ENCODE measurements at regions not wholly inside any gene's neighbourhood (a gene's known extent, or its start where the extent isn't known, plus 50 kb on each side); places are given as distances from the start of the nearest gene placed in this dataset.
A peak's percentile ranks its signal among the peaks of the same experiment; 100 is the strongest.
"Not testable (repeated sequence)": the region's sequence is repeated elsewhere in the genome, so short reads cannot be mapped to it uniquely, and the experiment has no call there.

- Mint-ChIP-seq H3K4me1 (peaks cover 9% of the 10 kb centered on the region), H3K9me3 (peaks cover 17% of the 10 kb centered on the region), H3K27ac (no peak overlapping the region)
Observed at GRCh38 chr14:89743828-89744227, 210.7 kb downstream of the EFCAB11 start.

GRCh38 chr14:89740241-89740640 lies 214.3 kb downstream of the EFCAB11 start:
- Mint-ChIP-seq H3K9me3 (peaks cover 3% of the 10 kb centered on the region), H3K27ac (no peak overlapping the region), H3K4me3 (no peak overlapping the region), H3K4me1 (peaks cover 6% of the 10 kb centered on the region), H3K36me3 (peaks cover 2% of the 10 kb centered on the region), H3K27me3 (no peaks in the 10 kb centered on the region)
- DNase-seq = no peak

More at GRCh38 chr14:89743828-89744227, 210.7 kb downstream of the EFCAB11 start:
- Mint-ChIP-seq H3K4me3 (no peak overlapping the region), H3K27me3 (no peaks in the 10 kb centered on the region), H3K36me3 (peaks cover 6% of the 10 kb centered on the region)
- no peak for DNase-seq

GRCh38 chr14:89736881-89737280 lies 217.6 kb downstream of the EFCAB11 start:
- H3K36me3 Mint-ChIP-seq = peaks cover 1% of the 10 kb centered on the region
- DNase-seq = no peak

DNA sequence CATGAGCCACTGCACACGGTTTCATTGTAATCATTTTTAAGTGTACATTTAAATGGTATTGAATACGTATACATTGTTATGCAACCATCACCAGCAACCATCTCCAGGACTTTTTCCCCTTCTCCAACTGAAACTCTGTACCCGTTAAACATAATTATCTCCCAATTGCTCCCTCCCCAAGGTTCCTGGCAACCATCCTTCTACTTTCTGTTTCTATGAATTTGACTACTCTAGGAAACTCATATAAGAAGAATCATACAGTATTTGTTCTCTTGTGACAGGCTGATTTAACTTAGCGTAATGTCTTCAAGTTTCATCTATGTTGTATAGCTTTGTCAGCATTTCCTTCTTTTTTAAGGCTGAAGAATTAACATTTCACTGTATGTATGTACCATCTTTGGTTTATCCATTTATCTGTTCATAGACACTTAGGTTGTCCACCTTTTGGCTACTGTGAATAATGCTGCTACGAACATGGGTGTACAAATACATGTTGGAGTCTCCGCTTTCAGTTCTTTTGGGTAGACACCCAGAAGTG lies 223.1 kb downstream of the EFCAB11 start:
- H3K27ac Mint-ChIP-seq = no peak overlapping the region
- no peak overlapping the region for H3K4me3 Mint-ChIP-seq
- no peaks in the 10 kb centered on the region for H3K27me3 Mint-ChIP-seq
- peaks cover 15% of the 10 kb centered on the region for H3K4me1 Mint-ChIP-seq
- H3K9me3 Mint-ChIP-seq = peaks cover 10% of the 10 kb centered on the region
- DNase-seq = no peak
- peaks cover 4% of the 10 kb centered on the region for H3K36me3 Mint-ChIP-seq

More at GRCh38 chr14:89736881-89737280, 217.6 kb downstream of the EFCAB11 start:
- Mint-ChIP-seq H3K4me1 (no peaks in the 10 kb centered on the region), H3K27me3 (no peaks in the 10 kb centered on the region), H3K27ac (no peak overlapping the region), H3K4me3 (no peak overlapping the region), H3K9me3 (peaks cover 10% of the 10 kb centered on the region)

DNA sequence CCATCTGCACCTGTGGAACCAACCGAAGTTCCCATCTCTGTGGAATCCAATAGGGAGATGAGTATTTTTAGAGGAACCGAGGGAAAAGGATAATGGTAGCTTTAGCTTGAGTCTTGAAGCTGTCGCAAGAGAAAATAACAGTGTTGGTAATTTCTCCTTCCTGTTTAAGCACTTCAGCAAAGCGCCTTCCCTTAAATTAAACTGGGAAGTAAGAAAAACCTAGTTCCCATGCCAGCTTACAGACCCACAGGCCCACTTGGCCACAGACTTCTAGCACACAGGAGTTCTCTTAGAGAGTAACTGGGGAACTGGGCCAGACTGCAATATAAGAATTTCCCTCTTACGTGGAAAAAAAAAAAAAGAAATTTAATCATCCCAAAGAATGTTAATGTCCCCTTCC lies 223.8 kb downstream of the EFCAB11 start:
- no peak overlapping the region for H3K4me3 Mint-ChIP-seq
- peaks cover 8% of the 10 kb centered on the region for H3K36me3 Mint-ChIP-seq
- H3K9me3 Mint-ChIP-seq = peaks cover 10% of the 10 kb centered on the region
- DNase-seq = no peak
- no peak overlapping the region for H3K27ac Mint-ChIP-seq
- H3K4me1 Mint-ChIP-seq = peaks cover 23% of the 10 kb centered on the region
- H3K27me3 Mint-ChIP-seq = no peaks in the 10 kb centered on the region

GRCh38 chr14:89728964-89729363 lies 225.6 kb downstream of the EFCAB11 start:
- Mint-ChIP-seq H3K36me3 (peaks cover 9% of the 10 kb centered on the region), H3K4me1 (peaks cover 39% of the 10 kb centered on the region), H3K27ac (no peak overlapping the region), H3K4me3 (no peak overlapping the region), H3K9me3 (peaks cover 9% of the 10 kb centered on the region), H3K27me3 (no peaks in the 10 kb centered on the region)
- DNase-seq = no peak

- not testable (repeated sequence) for H3K9me3 Mint-ChIP-seq, H3K27me3 Mint-ChIP-seq, DNase-seq
- Mint-ChIP-seq H3K36me3 (peaks cover 17% of the 10 kb centered on the region), H3K4me1 (peaks cover 62% of the 10 kb centered on the region), H3K27ac (peak overlapping the region; percentile 81), H3K4me3 (peak overlapping the region; percentile 38)
Observed at GRCh38 chr14:89726226-89726625, 228.3 kb downstream of the EFCAB11 start.

DNA sequence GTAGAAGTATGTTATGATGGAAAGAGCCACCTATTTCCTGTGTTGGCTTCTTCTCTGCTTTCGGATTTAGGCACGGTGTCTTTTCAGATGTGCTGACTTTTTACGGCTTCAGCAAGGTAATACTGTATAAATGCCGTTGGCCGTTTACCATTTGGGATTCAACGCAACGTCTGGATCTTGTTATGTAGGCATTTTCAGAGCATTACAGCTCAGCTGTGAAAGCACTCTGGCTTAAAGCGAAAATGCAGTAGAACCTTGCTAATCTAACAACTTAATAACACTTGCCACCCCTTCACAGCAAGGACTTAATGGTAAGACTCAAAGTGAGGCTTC lies 229.9 kb downstream of the EFCAB11 start:
- Mint-ChIP-seq H3K4me3 (peak overlapping the region; percentile 83), H3K9me3 (peaks cover 14% of the 10 kb centered on the region), H3K27ac (peak overlapping the region; percentile 98), H3K27me3 (no peaks in the 10 kb centered on the region), H3K36me3 (peaks cover 23% of the 10 kb centered on the region), H3K4me1 (peaks cover 75% of the 10 kb centered on the region)
- DNase-seq = no peak

DNA sequence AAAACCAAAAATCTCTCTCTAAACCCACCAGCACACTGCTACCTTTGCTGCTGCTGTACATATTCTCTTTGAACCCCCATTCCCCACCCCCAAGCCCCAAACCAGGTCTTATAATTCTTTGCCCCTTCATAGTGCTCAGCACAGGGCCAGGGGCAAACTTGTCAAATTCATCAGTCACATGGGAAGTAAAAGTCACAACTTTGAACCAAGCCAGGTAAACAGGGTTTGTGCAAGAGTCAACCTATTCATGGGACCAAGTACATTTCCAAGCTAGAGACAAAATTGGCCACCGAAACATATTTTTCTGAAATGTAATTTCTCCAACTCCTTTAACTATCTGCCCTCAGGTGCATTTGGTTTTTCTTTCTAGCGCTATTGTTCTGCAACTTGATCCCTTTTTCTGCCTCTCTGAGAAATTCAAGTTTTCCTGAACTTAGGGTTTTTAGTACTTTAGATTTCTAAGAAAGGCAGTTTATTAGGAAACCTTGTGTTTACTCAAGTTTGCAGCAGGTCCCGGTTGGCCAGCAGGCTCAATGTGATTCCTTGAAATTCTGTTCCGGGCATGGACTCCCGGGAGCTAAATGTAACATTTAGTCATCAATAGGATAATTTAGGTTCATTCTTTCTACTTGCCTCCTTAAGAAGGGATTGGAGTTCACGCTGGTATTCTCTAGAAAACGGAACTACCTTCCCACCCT lies 230.5 kb downstream of the EFCAB11 start:
- no peaks in the 10 kb centered on the region for H3K27me3 Mint-ChIP-seq
- peak overlapping the region; percentile 98 for H3K27ac Mint-ChIP-seq
- H3K4me3 Mint-ChIP-seq = peak overlapping the region; percentile 83
- peaks cover 16% of the 10 kb centered on the region for H3K9me3 Mint-ChIP-seq
- no peak for DNase-seq
- peaks cover 25% of the 10 kb centered on the region for H3K36me3 Mint-ChIP-seq
- peaks cover 79% of the 10 kb centered on the region for H3K4me1 Mint-ChIP-seq

- DNase-seq = no peak
- Mint-ChIP-seq H3K27ac (peak overlapping the region; percentile 92), H3K27me3 (no peaks in the 10 kb centered on the region), H3K36me3 (peaks cover 27% of the 10 kb centered on the region), H3K4me1 (peaks cover 73% of the 10 kb centered on the region), H3K4me3 (no peak overlapping the region), H3K9me3 (peaks cover 21% of the 10 kb centered on the region)
Observed at GRCh38 chr14:89721956-89722355, 232.6 kb downstream of the EFCAB11 start.

GRCh38 chr14:89720741-89721729 lies 233.5 kb downstream of the EFCAB11 start:
- peak overlapping the region; percentile 92 for H3K27ac Mint-ChIP-seq
- DNase-seq = peak; percentile 61
- peaks cover 25% of the 10 kb centered on the region for H3K36me3 Mint-ChIP-seq
- no peaks in the 10 kb centered on the region for H3K27me3 Mint-ChIP-seq
- peaks cover 22% of the 10 kb centered on the region for H3K9me3 Mint-ChIP-seq
- peak overlapping the region; percentile 61 for H3K4me3 Mint-ChIP-seq
- peaks cover 65% of the 10 kb centered on the region for H3K4me1 Mint-ChIP-seq

- H3K36me3 Mint-ChIP-seq = peaks cover 23% of the 10 kb centered on the region
- peak overlapping the region; percentile 61 for H3K4me3 Mint-ChIP-seq
- peaks cover 25% of the 10 kb centered on the region for H3K9me3 Mint-ChIP-seq
- H3K27me3 Mint-ChIP-seq = no peaks in the 10 kb centered on the region
- no peak for DNase-seq
- peak overlapping the region; percentile 92 for H3K27ac Mint-ChIP-seq
- peaks cover 62% of the 10 kb centered on the region for H3K4me1 Mint-ChIP-seq
Observed at GRCh38 chr14:89720076-89720687, 234.3 kb downstream of the EFCAB11 start.

DNA sequence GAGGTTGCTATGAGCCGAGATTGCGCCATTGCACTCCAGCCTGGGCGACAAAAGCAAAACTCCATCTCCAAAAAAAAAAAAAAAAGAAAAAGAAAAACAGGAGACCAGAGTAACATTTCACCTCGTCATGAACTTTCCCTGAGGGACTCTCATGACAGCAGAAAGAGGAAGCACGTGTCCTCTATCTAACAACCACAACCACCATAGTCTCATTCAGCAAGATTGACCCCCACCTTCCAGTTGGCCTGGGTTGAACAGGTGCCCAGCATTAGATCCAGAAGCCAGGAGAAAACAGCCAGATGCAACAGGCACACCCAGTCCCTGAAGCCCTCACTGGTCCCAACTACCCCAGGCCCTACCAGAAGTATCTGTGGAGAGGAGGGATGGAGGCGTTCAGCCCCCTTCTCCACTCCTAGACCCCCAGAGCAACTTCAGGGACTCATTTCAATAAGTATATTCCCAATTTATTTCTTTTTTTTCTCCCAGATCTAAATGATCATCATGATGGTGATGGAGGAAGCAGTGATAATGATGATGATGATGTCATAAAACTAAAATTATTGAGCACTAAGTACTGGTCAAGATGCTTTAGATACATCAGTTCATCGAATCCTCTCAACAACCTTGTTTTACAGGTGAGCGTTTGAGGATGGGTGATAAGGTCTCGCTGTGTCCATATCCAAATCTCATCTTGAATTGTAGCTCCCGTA lies 235.0 kb downstream of the EFCAB11 start:
- H3K27me3 Mint-ChIP-seq = no peaks in the 10 kb centered on the region
- no peak overlapping the region for H3K4me3 Mint-ChIP-seq
- peaks cover 25% of the 10 kb centered on the region for H3K9me3 Mint-ChIP-seq
- peak overlapping the region; percentile 92 for H3K27ac Mint-ChIP-seq
- peaks cover 63% of the 10 kb centered on the region for H3K4me1 Mint-ChIP-seq
- H3K36me3 Mint-ChIP-seq = peaks cover 23% of the 10 kb centered on the region
- DNase-seq = no peak

DNA sequence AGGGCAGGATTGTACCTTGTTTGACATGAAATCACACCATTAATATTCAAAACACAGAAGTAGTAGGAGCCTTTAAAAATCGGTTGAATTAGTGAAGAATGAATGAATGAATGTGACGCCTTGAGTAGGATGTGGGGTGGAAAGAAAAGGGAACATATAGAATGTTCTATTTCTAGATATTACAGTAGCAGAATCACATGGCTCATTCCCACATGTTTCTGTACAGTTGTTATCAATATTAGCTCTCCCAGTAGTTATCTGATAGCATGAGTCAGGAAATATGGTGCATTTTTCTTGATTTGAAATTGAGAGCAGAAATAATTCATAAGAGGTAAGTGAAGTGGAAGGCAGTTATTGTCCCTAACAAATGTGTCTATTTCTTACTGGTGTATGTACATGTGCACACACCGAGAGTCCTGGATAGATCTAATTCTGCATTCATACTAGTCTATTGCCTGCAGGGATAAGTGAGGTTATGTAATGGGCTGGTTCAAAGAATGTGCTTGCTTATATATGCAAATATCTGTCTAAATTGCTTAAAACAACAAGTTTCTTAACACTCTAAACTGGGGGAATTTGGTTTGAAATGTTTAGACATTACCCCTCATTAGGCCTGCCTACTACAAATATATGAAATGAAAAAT lies 245.4 kb downstream of the EFCAB11 start:
- DNase-seq = no peak
- H3K4me3 Mint-ChIP-seq = no peak overlapping the region
- no peak overlapping the region for H3K27ac Mint-ChIP-seq
- no peaks in the 10 kb centered on the region for H3K27me3 Mint-ChIP-seq
- peaks cover 11% of the 10 kb centered on the region for H3K36me3 Mint-ChIP-seq
- peaks cover 15% of the 10 kb centered on the region for H3K9me3 Mint-ChIP-seq
- H3K4me1 Mint-ChIP-seq = peaks cover 22% of the 10 kb centered on the region
